ENCODE measurements at regions not wholly inside any gene's neighbourhood (a gene's known extent, or its start where the extent isn't known, plus 50 kb on each side); places are given as distances from the start of the nearest gene placed in this dataset.

- DNase-seq (ENCODE audit: low read depth), result no peak
Observed at GRCh38 chr3:64943866-64944265, 256.1 kb upstream of the ADAMTS9 start.

- no peak for DNase-seq (ENCODE audit: low read depth)
Observed at GRCh38 chr3:64940596-64941348, 253.0 kb upstream of the ADAMTS9 start.

GRCh38 chr3:64939747-64940450, 252.1 kb upstream of the ADAMTS9 start:
- no peak for DNase-seq (ENCODE audit: low read depth)

- DNase-seq (ENCODE audit: low read depth), result no peak
Observed at GRCh38 chr3:64939309-64939708, 251.5 kb upstream of the ADAMTS9 start.

- DNase-seq (ENCODE audit: low read depth), result no peak
Observed at GRCh38 chr3:64936556-64936955, 248.8 kb upstream of the ADAMTS9 start.

GRCh38 chr3:64935971-64936370, 248.2 kb upstream of the ADAMTS9 start:
- DNase-seq (ENCODE audit: low read depth), result no peak

GRCh38 chr3:64932666-64933342, 245.0 kb upstream of the ADAMTS9 start:
- no peak for DNase-seq (ENCODE audit: low read depth)

GRCh38 chr3:64932016-64932518, 244.3 kb upstream of the ADAMTS9 start:
- DNase-seq (ENCODE audit: low read depth), result no peak

- no peak for DNase-seq (ENCODE audit: low read depth)
Observed at GRCh38 chr3:64930891-64931290, 243.1 kb upstream of the ADAMTS9 start.

- no peak for DNase-seq (ENCODE audit: low read depth)
Observed at GRCh38 chr3:64928683-64929082, 240.9 kb upstream of the ADAMTS9 start.

- DNase-seq (ENCODE audit: low read depth), result no peak
Observed at GRCh38 chr3:64927689-64928088, 239.9 kb upstream of the ADAMTS9 start.

GRCh38 chr3:64925575-64925974, 237.8 kb upstream of the ADAMTS9 start:
- no peak for DNase-seq (ENCODE audit: low read depth)

- no peak for DNase-seq (ENCODE audit: low read depth)
Observed at GRCh38 chr3:64924961-64925360, 237.2 kb upstream of the ADAMTS9 start.

- no peak for DNase-seq (ENCODE audit: low read depth)
Observed at GRCh38 chr3:64922213-64922612, 234.4 kb upstream of the ADAMTS9 start.

- no peak for DNase-seq (ENCODE audit: low read depth)
Observed at GRCh38 chr3:64921281-64922065, 233.7 kb upstream of the ADAMTS9 start.

GRCh38 chr3:64919934-64920333, 232.1 kb upstream of the ADAMTS9 start:
- no peak for DNase-seq (ENCODE audit: low read depth)

GRCh38 chr3:64918989-64919388, 231.2 kb upstream of the ADAMTS9 start:
- no peak for DNase-seq (ENCODE audit: low read depth)

- DNase-seq (ENCODE audit: low read depth), result no peak
Observed at GRCh38 chr3:64917914-64918453, 230.2 kb upstream of the ADAMTS9 start.

GRCh38 chr3:64916937-64917336, 229.1 kb upstream of the ADAMTS9 start:
- DNase-seq (ENCODE audit: low read depth), result no peak

- no peak for DNase-seq (ENCODE audit: low read depth)
Observed at GRCh38 chr3:64916192-64916798, 228.5 kb upstream of the ADAMTS9 start.

GRCh38 chr3:64915778-64916177, 228.0 kb upstream of the ADAMTS9 start:
- DNase-seq (ENCODE audit: low read depth), result no peak

Data from ELR (cell line).